DND-41 (cell line): ENCODE measurements at regions not wholly inside any gene's neighbourhood (a gene's known extent, or its start where the extent isn't known, plus 50 kb on each side); places are given as distances from the start of the nearest gene placed in this dataset.

ENCODE experiments used
- CTCF ChIP-seq: IDR thresholded peaks from 2 replicates; pipeline ENCODE4 v1.5.1; 2012; ENCODE audit warnings: borderline replicate concordance, low read length, moderate library complexity, mild to moderate bottlenecking; ENCODE audit not compliant: poor library complexity, severe bottlenecking; ENCODE audit errors: extremely low read depth
- EZH2 ChIP-seq: IDR thresholded peaks from 3 replicates; pipeline ENCODE4 v1.6.1; 2012; ENCODE audit warnings: borderline replicate concordance, low read depth, mild to moderate bottlenecking, moderate library complexity, low read length, inconsistent platforms; ENCODE audit not compliant: severe bottlenecking

- TF ChIP-seq CTCF (no peak), EZH2 (no peak)
Observed at GRCh38 chr17:6323626-6324356, 111.1 kb downstream of the AIPL1 start.
